GM12864 (cell line): ENCODE measurements at regions not wholly inside any gene's neighbourhood (a gene's known extent, or its start where the extent isn't known, plus 50 kb on each side); places are given as distances from the start of the nearest gene placed in this dataset.

ENCODE experiments used
- DNase-seq: peaks from one replicate; pipeline ENCODE4 v3.0.0-alpha.2; 2011; ENCODE audit warnings: low read depth
- H3K4me3 ChIP-seq: 2 replicates; pipeline ENCODE4 v1.5.1; 2011; ENCODE audit warnings: mild to moderate bottlenecking, low read depth, low read length, control low read depth
- TF ChIP-seq, protein P1 (sequence below): IDR thresholded peaks from 2 replicates; pipeline ENCODE4 v1.5.1; 2011; ENCODE audit warnings: low read depth, mild to moderate bottlenecking, moderate library complexity, low read length, control low read depth, inconsistent platforms; ENCODE audit errors: missing control alignments

DNA sequence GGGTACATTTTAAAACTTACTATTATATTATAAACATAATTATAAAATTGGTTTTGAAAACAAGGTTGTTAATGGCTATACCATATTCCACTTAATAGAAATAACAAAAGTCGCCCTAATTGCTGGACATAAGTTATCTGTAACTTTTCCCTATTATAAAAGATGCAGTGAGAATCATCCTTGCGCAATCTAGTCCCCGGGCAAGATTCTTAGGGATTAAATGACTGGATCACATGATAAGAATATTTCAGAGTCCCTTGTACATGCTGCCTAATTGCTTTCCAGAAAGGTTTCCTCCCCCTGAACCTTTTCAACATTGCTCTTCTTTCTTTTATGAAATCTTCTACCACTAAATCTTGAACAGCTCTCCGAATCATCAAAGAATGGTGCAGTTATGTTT is 479.8 kb upstream of the MKI67 start:
- no peak for DNase-seq
- no peak overlapping the region for H3K4me3 ChIP-seq
- TF ChIP-seq, protein P1, sequence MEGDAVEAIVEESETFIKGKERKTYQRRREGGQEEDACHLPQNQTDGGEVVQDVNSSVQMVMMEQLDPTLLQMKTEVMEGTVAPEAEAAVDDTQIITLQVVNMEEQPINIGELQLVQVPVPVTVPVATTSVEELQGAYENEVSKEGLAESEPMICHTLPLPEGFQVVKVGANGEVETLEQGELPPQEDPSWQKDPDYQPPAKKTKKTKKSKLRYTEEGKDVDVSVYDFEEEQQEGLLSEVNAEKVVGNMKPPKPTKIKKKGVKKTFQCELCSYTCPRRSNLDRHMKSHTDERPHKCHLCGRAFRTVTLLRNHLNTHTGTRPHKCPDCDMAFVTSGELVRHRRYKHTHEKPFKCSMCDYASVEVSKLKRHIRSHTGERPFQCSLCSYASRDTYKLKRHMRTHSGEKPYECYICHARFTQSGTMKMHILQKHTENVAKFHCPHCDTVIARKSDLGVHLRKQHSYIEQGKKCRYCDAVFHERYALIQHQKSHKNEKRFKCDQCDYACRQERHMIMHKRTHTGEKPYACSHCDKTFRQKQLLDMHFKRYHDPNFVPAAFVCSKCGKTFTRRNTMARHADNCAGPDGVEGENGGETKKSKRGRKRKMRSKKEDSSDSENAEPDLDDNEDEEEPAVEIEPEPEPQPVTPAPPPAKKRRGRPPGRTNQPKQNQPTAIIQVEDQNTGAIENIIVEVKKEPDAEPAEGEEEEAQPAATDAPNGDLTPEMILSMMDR = no peak

DNA sequence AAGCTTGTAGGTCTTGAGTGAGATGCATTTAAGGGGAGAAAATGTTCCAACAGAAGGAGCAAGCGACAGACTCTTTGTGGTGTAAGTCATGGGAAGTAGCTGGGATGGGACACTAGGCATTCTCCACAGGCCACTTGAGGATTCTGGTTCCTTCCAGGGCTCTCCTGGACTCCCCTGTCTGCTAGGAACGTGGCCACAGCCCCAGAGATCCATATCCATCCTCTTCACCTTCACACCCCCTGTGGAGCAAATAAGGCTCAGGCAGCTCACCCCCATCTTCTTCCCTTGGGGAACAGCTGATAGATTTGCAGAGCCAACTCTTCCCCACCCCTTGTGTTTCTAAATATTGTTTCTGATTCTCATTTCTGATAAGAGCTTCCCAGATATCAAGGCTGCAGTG is 482.6 kb upstream of the MKI67 start:
- no peak for DNase-seq
- TF ChIP-seq, protein P1 = no peak
- H3K4me3 ChIP-seq = no peak overlapping the region

DNA sequence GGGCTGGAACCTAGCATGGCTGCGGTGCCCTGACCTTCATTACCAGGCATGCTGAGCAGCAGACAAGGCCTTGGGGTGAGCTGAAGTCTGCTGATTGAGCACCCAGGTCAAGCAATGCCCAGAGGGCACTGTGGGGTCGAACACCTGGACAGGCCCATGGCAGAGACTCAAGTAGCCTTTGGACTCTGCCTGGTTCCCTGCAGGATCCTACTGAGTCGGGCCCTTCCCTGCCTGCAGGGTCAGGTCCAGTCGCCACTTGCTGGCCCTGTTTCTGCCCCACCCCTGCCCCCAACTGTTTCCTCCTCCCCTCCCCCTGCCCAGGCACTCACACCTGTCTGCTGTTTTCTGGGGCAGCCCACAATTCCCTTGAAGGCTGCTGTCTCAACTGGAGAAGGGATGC is 483.2 kb upstream of the MKI67 start:
- no peak overlapping the region for H3K4me3 ChIP-seq

DNA sequence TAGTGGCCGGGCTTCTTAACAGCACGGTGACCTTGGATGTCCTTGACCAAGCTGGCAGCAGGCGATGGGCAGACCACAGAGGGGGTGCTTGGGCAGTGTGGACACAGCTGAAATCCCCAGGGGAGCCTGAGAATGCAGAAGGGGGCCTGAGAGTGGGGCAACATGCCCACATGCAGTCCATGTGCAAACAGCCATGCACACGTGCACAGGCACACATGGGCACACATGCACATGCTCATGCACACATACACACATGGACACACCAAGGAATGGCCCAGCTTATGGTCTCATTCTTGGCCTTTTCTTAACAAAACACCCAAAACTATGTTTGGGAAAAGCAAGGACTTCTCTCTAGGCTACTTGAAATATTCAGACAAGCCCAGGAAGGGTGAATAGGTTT is 483.9 kb upstream of the MKI67 start:
- no peak overlapping the region for H3K4me3 ChIP-seq
- no peak for DNase-seq
- TF ChIP-seq, protein P1 = no peak

More for the DNA sequence above, 483.2 kb upstream of the MKI67 start:
- DNase-seq = no peak
- TF ChIP-seq, protein P1 = no peak

DNA sequence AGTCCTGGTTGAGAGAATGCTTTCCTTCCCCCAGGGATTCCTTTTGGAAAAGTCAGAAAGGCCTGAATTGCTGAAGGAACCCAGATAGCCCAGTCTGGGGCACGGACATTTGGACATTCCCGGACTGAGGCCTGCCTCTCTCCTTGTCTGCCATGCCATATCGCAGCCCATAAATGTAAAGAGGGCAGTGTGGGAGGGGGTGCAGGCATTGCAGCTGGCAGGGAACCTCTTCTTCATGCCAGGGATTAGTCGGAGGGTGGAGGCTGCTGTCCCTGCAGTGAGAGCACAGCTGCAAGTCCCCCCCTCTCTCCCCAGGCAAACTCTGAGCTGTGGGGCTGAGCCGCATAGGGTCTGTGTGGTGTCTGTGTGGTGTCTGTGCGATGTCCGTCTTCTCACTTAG is 486.0 kb upstream of the MKI67 start:
- TF ChIP-seq, protein P1 = no peak
- no peak for DNase-seq
- no peak overlapping the region for H3K4me3 ChIP-seq

DNA sequence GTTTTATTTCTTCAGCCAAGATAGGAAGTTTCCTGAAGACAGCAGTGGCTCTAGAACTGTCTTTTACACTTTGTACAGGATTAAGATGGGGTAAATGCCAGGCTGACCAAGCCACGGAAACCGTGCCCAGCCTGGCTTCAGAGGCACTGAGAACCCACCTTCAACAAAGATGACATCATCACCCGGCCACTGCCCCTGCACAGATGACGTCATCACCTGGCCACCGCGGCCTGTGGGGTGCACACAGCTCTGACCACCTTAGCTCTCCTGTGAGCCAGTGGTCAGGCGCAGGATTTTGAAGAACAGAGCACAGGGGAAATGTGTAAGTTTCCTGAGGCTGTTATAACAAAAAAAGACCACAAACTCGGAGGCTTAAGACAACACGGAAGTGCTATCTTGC is 486.4 kb upstream of the MKI67 start:
- TF ChIP-seq, protein P1 = no peak
- no peak for DNase-seq
- no peak overlapping the region for H3K4me3 ChIP-seq

DNA sequence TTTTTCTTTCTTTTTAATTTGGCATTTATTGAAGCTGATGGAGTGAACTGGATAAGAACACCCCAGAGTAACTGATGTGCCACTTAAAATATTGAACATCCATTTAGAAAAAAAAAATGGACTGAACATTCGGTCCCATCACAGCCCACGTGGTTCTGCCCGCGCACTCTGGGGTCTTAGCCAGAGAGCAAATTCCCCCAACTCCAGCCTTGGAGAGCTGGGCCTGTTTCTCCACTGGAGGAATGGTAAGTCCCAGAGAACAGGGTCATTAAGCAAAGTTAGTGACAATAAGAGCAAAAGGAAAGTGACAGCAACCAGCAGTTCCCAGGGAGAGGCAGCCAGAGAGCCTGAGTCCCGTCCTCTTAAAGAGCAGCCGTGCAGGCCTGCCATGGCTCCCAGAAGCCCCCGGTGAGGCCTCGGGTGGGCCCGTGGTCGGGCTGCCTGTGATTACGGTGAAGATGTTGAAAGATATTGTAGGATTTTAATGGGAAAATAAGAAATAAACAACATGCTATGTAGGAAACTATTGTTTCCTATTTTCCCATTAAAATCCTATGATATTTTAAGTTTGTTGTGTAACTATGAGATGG is 487.9 kb upstream of the MKI67 start:
- DNase-seq = no peak
- H3K4me3 ChIP-seq = no peak overlapping the region
- TF ChIP-seq, protein P1 = no peak
